ENCODE measurements at regions not wholly inside any gene's neighbourhood (a gene's known extent, or its start where the extent isn't known, plus 50 kb on each side); places are given as distances from the start of the nearest gene placed in this dataset.

DNA sequence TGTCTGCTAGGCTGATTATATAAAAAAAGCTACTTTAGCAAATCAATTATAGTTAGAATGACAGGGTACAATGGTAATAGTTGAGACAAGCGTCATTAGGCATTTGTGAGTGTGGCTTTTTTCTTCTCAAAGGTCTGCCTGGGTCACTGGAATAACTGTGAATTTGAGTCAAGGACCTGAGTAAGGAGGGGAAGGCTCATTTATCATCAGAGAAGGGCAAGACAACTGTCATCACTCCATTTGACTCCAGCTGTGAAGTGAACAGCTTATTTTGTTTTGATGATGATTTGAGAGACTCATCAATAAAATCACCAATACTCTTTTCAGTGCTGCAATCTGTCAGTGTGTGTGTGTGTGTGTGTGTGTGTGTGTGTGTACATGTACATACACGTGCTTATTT is 118.6 kb downstream of the MAT2B start:
- TF ChIP-seq, protein P1, sequence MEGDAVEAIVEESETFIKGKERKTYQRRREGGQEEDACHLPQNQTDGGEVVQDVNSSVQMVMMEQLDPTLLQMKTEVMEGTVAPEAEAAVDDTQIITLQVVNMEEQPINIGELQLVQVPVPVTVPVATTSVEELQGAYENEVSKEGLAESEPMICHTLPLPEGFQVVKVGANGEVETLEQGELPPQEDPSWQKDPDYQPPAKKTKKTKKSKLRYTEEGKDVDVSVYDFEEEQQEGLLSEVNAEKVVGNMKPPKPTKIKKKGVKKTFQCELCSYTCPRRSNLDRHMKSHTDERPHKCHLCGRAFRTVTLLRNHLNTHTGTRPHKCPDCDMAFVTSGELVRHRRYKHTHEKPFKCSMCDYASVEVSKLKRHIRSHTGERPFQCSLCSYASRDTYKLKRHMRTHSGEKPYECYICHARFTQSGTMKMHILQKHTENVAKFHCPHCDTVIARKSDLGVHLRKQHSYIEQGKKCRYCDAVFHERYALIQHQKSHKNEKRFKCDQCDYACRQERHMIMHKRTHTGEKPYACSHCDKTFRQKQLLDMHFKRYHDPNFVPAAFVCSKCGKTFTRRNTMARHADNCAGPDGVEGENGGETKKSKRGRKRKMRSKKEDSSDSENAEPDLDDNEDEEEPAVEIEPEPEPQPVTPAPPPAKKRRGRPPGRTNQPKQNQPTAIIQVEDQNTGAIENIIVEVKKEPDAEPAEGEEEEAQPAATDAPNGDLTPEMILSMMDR (IDR thresholded peaks at IDR 0.05) = no peak
- no peak for TF ChIP-seq POLR2A (IDR thresholded peaks at IDR 0.05)
